ENCODE measurements at regions not wholly inside any gene's neighbourhood (a gene's known extent, or its start where the extent isn't known, plus 50 kb on each side); places are given as distances from the start of the nearest gene placed in this dataset.

DNA sequence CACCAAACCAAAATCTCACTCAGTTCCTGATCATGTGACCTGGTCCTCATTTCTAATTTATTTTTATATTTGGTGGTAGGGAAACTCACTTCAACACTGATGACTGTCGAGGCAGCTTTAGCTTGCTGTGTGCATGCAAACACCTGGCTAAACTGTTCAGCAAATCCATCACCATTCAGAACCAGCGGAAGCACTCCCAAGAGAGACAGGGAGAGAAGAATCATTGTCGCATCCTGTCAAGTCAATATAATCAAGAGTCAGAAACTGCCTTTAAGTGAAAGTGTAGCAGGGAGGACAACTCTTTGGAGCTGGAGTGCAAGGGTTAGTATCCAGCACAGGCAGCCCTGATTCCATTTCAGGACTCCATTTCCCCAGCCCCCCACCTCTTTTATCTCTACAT is 300.7 kb downstream of the XPNPEP1 start:
- TF ChIP-seq, protein P1, sequence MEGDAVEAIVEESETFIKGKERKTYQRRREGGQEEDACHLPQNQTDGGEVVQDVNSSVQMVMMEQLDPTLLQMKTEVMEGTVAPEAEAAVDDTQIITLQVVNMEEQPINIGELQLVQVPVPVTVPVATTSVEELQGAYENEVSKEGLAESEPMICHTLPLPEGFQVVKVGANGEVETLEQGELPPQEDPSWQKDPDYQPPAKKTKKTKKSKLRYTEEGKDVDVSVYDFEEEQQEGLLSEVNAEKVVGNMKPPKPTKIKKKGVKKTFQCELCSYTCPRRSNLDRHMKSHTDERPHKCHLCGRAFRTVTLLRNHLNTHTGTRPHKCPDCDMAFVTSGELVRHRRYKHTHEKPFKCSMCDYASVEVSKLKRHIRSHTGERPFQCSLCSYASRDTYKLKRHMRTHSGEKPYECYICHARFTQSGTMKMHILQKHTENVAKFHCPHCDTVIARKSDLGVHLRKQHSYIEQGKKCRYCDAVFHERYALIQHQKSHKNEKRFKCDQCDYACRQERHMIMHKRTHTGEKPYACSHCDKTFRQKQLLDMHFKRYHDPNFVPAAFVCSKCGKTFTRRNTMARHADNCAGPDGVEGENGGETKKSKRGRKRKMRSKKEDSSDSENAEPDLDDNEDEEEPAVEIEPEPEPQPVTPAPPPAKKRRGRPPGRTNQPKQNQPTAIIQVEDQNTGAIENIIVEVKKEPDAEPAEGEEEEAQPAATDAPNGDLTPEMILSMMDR (IDR thresholded peaks at IDR 0.05; ENCODE audit: insufficient read depth, low read length, poor library complexity, severe bottlenecking), result no peak
- no peak for TF ChIP-seq EZH2phosphoT487 (conservative IDR thresholded peaks at IDR 0.05; ENCODE audit: low read length)
